GM18499 (cell line): ENCODE measurements at regions not wholly inside any gene's neighbourhood (a gene's known extent, or its start where the extent isn't known, plus 50 kb on each side); places are given as distances from the start of the nearest gene placed in this dataset.
"Not testable (repeated sequence)": the region's sequence is repeated elsewhere in the genome, so short reads cannot be mapped to it uniquely, and the experiment has no call there.

ENCODE experiments used
- ATAC-seq: cut with Tn5 transposase; IDR thresholded peaks from one replicate; pipeline ENCODE4 v1.9.1; 2021; ENCODE audit warnings: moderate number of reproducible peaks; ENCODE audit not compliant: insufficient read depth, unreplicated experiment

- ATAC-seq = no peak
Measured at GRCh38 chr4:132076829-132077228, 1072.3 kb upstream of the PCDH10 start.

- no peak for ATAC-seq
Measured at GRCh38 chr4:132085105-132085504, 1064.0 kb upstream of the PCDH10 start.

- no peak for ATAC-seq
Measured at GRCh38 chr4:132094017-132094416, 1055.1 kb upstream of the PCDH10 start.

- no peak for ATAC-seq
Measured at GRCh38 chr4:132097041-132097440, 1052.1 kb upstream of the PCDH10 start.

- no peak for ATAC-seq
Measured at GRCh38 chr4:132101526-132101925, 1047.6 kb upstream of the PCDH10 start.

GRCh38 chr4:132108784-132109183, 1040.3 kb upstream of the PCDH10 start:
- ATAC-seq = no peak

- no peak for ATAC-seq
Measured at GRCh38 chr4:132114885-132115284, 1034.2 kb upstream of the PCDH10 start.

GRCh38 chr4:132122741-132123140, 1026.4 kb upstream of the PCDH10 start:
- not testable (repeated sequence) for ATAC-seq

- ATAC-seq = no peak
Measured at GRCh38 chr4:132123870-132124623, 1025.0 kb upstream of the PCDH10 start.

- ATAC-seq = no peak
Measured at GRCh38 chr4:132124624-132124974, 1024.5 kb upstream of the PCDH10 start.

GRCh38 chr4:132125131-132125530, 1024.0 kb upstream of the PCDH10 start:
- ATAC-seq = no peak

- ATAC-seq = no peak
Measured at GRCh38 chr4:132132433-132132832, 1016.7 kb upstream of the PCDH10 start.

GRCh38 chr4:132169660-132170059, 979.4 kb upstream of the PCDH10 start:
- ATAC-seq = no peak

GRCh38 chr4:132180020-132180427, 969.1 kb upstream of the PCDH10 start:
- no peak for ATAC-seq

GRCh38 chr4:132195176-132195575, 953.9 kb upstream of the PCDH10 start:
- ATAC-seq = no peak

GRCh38 chr4:132203618-132204017, 945.5 kb upstream of the PCDH10 start:
- no peak for ATAC-seq

- ATAC-seq = no peak
Measured at GRCh38 chr4:132214519-132214918, 934.6 kb upstream of the PCDH10 start.

- no peak for ATAC-seq
Measured at GRCh38 chr4:132218406-132218805, 930.7 kb upstream of the PCDH10 start.

GRCh38 chr4:132227151-132227856, 921.8 kb upstream of the PCDH10 start:
- no peak for ATAC-seq

GRCh38 chr4:132227857-132228165, 921.3 kb upstream of the PCDH10 start:
- ATAC-seq = not testable (repeated sequence)

GRCh38 chr4:132228676-132229075, 920.4 kb upstream of the PCDH10 start:
- no peak for ATAC-seq

GRCh38 chr4:132230025-132230424, 919.1 kb upstream of the PCDH10 start:
- ATAC-seq = no peak
